GM12873 (cell line): ENCODE measurements at regions not wholly inside any gene's neighbourhood (a gene's known extent, or its start where the extent isn't known, plus 50 kb on each side); places are given as distances from the start of the nearest gene placed in this dataset.

Experiments used
- TF ChIP-seq, protein P1 (sequence below): IDR thresholded peaks from 2 replicates; pipeline ENCODE4 v1.5.1; 2012; ENCODE audit warnings: low read depth, mild to moderate bottlenecking, moderate library complexity, low read length, control low read depth; ENCODE audit not compliant: insufficient read depth; ENCODE audit errors: missing control alignments

DNA sequence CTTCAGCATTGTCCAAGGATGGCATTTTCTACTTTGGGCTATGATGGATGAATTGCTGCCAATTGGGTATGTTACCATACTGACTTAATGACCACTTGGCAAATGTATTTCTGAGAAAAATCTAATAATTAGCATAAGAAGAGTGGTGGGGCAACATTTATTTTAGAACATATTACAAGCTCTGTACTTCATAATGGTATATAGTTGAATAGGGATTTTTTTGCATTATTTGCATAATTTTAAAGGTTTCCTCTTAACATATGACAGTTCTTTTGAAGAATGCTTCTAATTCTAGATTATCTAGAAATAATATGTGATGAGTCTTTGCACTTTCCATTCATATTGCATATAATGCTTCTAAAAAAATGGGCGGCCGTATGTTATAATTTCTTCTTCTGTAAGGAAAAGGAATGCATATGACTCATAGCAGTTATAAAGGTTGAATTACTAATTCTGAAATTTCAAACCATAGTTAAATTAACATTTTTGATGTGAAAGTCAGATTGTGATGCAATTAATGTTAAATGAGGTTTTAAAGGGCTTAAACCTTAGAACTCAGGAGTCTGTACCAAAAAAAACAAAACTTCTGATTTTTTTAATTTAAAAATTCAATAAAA lies 1652.3 kb upstream of the SLC39A10 start:
- TF ChIP-seq, protein P1, sequence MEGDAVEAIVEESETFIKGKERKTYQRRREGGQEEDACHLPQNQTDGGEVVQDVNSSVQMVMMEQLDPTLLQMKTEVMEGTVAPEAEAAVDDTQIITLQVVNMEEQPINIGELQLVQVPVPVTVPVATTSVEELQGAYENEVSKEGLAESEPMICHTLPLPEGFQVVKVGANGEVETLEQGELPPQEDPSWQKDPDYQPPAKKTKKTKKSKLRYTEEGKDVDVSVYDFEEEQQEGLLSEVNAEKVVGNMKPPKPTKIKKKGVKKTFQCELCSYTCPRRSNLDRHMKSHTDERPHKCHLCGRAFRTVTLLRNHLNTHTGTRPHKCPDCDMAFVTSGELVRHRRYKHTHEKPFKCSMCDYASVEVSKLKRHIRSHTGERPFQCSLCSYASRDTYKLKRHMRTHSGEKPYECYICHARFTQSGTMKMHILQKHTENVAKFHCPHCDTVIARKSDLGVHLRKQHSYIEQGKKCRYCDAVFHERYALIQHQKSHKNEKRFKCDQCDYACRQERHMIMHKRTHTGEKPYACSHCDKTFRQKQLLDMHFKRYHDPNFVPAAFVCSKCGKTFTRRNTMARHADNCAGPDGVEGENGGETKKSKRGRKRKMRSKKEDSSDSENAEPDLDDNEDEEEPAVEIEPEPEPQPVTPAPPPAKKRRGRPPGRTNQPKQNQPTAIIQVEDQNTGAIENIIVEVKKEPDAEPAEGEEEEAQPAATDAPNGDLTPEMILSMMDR: no peak

DNA sequence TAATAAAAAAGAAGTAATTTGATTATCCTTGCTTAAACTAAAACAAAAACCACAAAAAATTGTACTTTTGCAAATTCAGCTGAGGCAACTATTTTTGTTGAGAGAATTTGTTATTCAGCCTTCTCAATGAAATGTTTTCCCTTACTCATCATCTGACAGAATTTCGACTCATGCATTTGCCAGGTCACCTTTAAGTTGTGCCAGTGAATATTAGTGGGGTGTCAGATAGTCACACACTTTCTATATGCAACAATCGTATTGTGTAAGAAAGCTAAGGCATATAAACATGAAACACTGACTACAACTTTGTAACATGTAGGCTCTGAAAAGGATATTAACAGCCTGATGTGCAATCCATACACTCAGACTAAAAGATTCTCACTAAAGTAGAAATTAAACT lies 1653.1 kb upstream of the SLC39A10 start:
- TF ChIP-seq, protein P1: no peak

DNA sequence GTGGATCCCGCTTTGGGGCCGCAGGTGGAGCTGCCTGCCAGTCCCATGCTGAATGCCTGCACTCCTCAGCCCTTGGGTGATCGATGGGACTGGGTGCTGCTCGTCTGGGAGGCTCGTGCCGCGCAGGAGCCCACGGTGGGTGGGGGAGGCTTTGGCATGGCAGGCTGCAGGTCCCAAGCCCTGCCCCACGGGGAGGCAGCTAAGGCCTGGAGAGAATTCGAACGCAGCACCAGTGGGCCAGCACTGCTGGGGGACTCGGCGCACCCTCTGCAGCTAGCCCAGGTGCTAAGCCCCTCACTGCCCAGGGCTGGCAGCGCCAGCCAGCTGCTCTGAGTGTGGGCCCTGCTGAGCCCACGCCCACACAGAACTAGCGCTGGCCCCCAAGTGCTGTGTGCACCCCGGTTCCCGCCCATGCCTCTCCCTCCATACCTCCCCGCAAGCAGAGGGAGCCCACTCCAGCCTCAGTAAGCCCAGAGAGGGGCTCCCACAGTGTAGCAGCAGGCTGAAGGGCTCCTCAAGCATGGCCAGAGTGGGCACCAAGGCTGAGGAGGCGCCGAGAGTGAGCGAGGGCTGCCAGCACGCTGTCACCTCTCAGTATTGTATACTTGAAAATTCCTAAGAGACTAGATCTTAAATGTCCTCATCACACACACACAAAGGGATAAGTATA lies 1654.2 kb upstream of the SLC39A10 start:
- TF ChIP-seq, protein P1: no peak

DNA sequence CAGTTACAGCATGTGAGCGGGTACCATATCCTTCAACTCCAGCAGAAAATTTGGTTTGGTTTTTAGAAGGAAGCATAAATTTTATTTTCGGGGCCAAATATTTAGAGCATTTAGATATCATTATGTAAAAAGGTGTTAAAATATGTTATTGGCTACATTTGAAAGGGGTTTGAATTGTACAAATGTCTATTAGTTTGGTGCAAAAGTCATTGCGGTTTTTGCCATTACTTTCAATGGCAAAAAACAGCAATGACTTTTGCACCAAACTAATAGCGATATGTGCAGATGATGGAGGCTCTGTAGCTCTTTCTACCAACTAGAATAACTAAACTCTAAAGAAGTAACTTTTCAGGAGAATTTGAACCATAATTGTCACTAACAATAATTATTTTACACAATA lies 1666.2 kb upstream of the SLC39A10 start:
- TF ChIP-seq, protein P1: no peak

DNA sequence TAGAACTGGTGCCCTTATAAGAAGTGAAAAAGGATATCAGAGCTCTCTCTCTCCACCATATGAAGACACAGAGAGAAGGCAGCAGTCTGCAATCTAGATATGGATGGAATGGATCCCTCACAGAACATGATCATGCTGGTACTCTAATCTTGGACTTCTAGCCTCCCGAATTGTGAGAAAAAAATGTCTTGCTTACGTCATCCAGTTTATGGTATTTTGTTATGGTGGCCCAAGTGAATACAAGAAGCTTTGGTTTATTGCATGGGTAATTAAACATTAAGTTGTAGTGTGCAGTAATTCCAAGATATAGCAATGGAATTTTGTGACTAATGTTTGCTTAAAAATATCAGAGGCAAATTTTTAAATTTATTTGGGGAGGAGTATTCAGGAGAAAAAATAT lies 1667.4 kb upstream of the SLC39A10 start:
- TF ChIP-seq, protein P1: no peak

DNA sequence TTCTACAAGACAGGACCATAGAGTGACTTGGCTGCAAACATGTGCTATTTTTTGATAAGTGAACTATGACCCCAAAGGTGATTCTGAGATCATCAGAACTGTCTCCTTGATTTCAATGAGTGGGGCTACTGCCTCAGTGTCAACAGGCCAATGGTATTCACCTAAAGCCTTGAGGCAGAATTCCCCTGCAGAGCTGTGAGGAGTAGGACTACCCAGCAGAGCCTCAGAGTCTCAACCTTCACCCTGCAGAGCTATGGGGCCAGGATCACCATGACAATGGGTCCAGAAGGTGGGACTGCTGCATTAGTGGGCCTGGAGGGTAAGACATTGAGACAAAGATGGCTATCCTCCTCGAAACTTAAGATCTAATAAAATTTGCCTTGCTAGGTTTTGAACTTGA lies 1668.2 kb upstream of the SLC39A10 start:
- TF ChIP-seq, protein P1: no peak

DNA sequence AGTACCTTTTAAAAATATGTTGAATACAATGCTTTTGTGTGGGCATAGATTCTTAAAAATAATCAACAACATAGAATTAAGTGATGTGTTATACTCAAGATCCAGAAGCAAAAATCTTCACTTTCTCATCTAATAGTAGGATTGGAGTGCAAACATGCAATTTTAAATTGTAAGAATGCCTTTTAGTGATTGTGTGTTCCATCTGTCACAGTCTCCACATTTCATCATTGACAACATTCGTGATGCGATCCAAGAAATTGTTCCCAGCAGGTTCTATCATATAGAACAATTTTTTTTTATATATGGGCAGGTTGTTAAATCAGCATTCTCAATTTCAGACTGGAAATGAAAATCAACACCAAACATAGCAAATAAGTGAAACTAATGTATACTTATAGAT lies 1671.8 kb upstream of the SLC39A10 start:
- TF ChIP-seq, protein P1: no peak
